ENCODE measurements at regions not wholly inside any gene's neighbourhood (a gene's known extent, or its start where the extent isn't known, plus 50 kb on each side); places are given as distances from the start of the nearest gene placed in this dataset.

DNA sequence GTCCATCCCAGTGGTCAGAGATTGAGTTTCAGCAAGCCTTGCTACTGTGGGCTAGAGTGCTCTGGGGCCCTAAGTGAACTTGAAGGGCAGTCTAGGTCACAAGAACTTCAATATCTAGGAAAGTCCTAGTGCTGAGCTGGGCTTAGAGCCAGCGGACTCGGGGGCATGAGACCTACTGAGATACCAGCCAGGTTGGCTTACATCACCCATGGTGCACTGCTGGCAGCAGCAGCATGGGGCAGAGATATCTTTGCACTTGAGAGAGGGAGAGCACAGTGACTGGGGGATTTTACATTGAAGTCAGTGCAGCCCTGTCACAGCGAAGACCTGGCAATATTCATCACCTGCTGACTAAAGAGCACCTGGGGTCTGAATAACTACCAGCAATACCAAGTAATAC lies 158.3 kb upstream of the PRKD1 start:
- TF ChIP-seq, protein P1, sequence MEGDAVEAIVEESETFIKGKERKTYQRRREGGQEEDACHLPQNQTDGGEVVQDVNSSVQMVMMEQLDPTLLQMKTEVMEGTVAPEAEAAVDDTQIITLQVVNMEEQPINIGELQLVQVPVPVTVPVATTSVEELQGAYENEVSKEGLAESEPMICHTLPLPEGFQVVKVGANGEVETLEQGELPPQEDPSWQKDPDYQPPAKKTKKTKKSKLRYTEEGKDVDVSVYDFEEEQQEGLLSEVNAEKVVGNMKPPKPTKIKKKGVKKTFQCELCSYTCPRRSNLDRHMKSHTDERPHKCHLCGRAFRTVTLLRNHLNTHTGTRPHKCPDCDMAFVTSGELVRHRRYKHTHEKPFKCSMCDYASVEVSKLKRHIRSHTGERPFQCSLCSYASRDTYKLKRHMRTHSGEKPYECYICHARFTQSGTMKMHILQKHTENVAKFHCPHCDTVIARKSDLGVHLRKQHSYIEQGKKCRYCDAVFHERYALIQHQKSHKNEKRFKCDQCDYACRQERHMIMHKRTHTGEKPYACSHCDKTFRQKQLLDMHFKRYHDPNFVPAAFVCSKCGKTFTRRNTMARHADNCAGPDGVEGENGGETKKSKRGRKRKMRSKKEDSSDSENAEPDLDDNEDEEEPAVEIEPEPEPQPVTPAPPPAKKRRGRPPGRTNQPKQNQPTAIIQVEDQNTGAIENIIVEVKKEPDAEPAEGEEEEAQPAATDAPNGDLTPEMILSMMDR (conservative IDR thresholded peaks at IDR 0.05; ENCODE audit: low read depth in 2 of 2): no peak
- TF ChIP-seq, protein P2, sequence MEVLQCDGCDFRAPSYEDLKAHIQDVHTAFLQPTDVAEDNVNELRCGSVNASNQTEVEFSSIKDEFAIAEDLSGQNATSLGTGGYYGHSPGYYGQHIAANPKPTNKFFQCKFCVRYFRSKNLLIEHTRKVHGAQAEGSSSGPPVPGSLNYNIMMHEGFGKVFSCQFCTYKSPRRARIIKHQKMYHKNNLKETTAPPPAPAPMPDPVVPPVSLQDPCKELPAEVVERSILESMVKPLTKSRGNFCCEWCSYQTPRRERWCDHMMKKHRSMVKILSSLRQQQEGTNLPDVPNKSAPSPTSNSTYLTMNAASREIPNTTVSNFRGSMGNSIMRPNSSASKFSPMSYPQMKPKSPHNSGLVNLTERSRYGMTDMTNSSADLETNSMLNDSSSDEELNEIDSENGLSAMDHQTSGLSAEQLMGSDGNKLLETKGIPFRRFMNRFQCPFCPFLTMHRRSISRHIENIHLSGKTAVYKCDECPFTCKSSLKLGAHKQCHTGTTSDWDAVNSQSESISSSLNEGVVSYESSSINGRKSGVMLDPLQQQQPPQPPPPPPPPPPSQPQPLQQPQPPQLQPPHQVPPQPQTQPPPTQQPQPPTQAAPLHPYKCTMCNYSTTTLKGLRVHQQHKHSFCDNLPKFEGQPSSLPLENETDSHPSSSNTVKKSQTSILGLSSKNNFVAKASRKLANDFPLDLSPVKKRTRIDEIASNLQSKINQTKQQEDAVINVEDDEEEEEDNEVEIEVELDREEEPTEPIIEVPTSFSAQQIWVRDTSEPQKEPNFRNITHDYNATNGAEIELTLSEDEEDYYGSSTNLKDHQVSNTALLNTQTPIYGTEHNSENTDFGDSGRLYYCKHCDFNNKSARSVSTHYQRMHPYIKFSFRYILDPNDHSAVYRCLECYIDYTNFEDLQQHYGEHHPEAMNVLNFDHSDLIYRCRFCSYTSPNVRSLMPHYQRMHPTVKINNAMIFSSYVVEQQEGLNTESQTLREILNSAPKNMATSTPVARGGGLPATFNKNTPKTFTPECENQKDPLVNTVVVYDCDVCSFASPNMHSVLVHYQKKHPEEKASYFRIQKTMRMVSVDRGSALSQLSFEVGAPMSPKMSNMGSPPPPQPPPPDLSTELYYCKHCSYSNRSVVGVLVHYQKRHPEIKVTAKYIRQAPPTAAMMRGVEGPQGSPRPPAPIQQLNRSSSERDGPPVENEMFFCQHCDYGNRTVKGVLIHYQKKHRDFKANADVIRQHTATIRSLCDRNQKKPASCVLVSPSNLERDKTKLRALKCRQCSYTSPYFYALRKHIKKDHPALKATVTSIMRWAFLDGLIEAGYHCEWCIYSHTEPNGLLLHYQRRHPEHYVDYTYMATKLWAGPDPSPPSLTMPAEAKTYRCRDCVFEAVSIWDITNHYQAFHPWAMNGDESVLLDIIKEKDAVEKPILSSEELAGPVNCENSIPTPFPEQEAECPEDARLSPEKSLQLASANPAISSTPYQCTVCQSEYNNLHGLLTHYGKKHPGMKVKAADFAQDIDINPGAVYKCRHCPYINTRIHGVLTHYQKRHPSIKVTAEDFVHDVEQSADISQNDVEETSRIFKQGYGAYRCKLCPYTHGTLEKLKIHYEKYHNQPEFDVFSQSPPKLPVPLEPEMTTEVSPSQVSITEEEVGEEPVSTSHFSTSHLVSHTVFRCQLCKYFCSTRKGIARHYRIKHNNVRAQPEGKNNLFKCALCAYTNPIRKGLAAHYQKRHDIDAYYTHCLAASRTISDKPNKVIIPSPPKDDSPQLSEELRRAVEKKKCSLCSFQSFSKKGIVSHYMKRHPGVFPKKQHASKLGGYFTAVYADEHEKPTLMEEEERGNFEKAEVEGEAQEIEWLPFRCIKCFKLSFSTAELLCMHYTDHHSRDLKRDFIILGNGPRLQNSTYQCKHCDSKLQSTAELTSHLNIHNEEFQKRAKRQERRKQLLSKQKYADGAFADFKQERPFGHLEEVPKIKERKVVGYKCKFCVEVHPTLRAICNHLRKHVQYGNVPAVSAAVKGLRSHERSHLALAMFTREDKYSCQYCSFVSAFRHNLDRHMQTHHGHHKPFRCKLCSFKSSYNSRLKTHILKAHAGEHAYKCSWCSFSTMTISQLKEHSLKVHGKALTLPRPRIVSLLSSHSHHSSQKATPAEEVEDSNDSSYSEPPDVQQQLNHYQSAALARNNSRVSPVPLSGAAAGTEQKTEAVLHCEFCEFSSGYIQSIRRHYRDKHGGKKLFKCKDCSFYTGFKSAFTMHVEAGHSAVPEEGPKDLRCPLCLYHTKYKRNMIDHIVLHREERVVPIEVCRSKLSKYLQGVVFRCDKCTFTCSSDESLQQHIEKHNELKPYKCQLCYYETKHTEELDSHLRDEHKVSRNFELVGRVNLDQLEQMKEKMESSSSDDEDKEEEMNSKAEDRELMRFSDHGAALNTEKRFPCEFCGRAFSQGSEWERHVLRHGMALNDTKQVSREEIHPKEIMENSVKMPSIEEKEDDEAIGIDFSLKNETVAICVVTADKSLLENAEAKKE (CRISPR knock-in tag; IDR thresholded peaks at IDR 0.05): no peak
- TF ChIP-seq, protein P3, sequence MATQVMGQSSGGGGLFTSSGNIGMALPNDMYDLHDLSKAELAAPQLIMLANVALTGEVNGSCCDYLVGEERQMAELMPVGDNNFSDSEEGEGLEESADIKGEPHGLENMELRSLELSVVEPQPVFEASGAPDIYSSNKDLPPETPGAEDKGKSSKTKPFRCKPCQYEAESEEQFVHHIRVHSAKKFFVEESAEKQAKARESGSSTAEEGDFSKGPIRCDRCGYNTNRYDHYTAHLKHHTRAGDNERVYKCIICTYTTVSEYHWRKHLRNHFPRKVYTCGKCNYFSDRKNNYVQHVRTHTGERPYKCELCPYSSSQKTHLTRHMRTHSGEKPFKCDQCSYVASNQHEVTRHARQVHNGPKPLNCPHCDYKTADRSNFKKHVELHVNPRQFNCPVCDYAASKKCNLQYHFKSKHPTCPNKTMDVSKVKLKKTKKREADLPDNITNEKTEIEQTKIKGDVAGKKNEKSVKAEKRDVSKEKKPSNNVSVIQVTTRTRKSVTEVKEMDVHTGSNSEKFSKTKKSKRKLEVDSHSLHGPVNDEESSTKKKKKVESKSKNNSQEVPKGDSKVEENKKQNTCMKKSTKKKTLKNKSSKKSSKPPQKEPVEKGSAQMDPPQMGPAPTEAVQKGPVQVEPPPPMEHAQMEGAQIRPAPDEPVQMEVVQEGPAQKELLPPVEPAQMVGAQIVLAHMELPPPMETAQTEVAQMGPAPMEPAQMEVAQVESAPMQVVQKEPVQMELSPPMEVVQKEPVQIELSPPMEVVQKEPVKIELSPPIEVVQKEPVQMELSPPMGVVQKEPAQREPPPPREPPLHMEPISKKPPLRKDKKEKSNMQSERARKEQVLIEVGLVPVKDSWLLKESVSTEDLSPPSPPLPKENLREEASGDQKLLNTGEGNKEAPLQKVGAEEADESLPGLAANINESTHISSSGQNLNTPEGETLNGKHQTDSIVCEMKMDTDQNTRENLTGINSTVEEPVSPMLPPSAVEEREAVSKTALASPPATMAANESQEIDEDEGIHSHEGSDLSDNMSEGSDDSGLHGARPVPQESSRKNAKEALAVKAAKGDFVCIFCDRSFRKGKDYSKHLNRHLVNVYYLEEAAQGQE (IDR thresholded peaks at IDR 0.05; ENCODE audit: unreplicated experiment): no peak
- TF ChIP-seq POLR2AphosphoS5 (IDR thresholded peaks at IDR 0.05; ENCODE audit: low read depth) (no peak), EZH2 (IDR thresholded peaks at IDR 0.05; ENCODE audit: low read depth, unreplicated experiment) (no peak), CREB1 (CRISPR knock-in tag; IDR thresholded peaks at IDR 0.05; ENCODE audit: low read depth) (no peak), EZH2phosphoT487 (IDR thresholded peaks at IDR 0.05; ENCODE audit: unreplicated experiment) (no peak), NANOG (IDR thresholded peaks at IDR 0.05; ENCODE audit: borderline replicate concordance) (no peak), ZNF331 (CRISPR knock-in tag; IDR thresholded peaks at IDR 0.05; ENCODE audit: low read depth) (no peak), JUNB (IDR thresholded peaks at IDR 0.05; ENCODE audit: unreplicated experiment) (no peak), ZNF114 (CRISPR knock-in tag; IDR thresholded peaks at IDR 0.05) (no peak), STAT1 (IDR thresholded peaks at IDR 0.05; ENCODE audit: unreplicated experiment) (no peak)
- TF ChIP-seq, protein P4, sequence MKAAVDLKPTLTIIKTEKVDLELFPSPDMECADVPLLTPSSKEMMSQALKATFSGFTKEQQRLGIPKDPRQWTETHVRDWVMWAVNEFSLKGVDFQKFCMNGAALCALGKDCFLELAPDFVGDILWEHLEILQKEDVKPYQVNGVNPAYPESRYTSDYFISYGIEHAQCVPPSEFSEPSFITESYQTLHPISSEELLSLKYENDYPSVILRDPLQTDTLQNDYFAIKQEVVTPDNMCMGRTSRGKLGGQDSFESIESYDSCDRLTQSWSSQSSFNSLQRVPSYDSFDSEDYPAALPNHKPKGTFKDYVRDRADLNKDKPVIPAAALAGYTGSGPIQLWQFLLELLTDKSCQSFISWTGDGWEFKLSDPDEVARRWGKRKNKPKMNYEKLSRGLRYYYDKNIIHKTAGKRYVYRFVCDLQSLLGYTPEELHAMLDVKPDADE (IDR thresholded peaks at IDR 0.05): no peak

All from GM23338 (cell line).